ENCODE measurements at regions not wholly inside any gene's neighbourhood (a gene's known extent, or its start where the extent isn't known, plus 50 kb on each side); places are given as distances from the start of the nearest gene placed in this dataset.

DNA sequence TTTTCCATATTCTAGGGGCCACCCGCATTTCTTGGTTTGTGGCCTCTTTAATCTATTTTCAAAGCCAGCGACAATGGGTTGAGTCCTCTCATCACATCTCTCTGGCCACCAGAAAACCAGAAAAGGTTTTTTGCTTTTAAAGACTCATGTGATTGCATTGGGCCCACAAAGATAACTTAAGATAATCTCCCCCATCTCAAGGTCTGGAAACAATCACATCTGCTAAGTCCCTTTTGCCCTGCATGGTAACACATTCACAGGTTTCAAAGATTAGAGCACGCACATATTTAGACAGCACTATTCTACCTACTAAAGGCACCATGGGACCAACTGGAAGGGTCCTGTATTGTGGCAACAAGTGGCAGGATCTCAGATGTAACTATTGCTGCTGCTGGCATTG is 147.0 kb upstream of the MIR17HG start:
- Histone ChIP-seq H3K27ac (ENCODE audit: low read depth, low read length) (no peak overlapping the region), H3K9ac (ENCODE audit: low read length in 5 of 5) (no peak overlapping the region), H3K9me3 (ENCODE audit: control insufficient read depth in 5 of 5, low read length in 5 of 5) (no peaks in the 10 kb centered on the region), H3K4me1 (ENCODE audit: control insufficient read depth in 5 of 5, insufficient read depth in 5 of 5, low read length in 5 of 5) (no peaks in the 10 kb centered on the region), H3K4me3 (ENCODE audit: low read depth in 1 of 5, low read length in 5 of 5) (no peak overlapping the region), H3K36me3 (ENCODE audit: control insufficient read depth in 5 of 5, insufficient read depth in 5 of 5, low read length in 5 of 5) (no peaks in the 10 kb centered on the region), H3K27me3 (ENCODE audit: control insufficient read depth in 5 of 5, insufficient read depth in 4 of 5, low read length in 5 of 5) (peaks cover 0 to 6% (median 0%) of the 10 kb centered on the region in 5 donors)

DNA sequence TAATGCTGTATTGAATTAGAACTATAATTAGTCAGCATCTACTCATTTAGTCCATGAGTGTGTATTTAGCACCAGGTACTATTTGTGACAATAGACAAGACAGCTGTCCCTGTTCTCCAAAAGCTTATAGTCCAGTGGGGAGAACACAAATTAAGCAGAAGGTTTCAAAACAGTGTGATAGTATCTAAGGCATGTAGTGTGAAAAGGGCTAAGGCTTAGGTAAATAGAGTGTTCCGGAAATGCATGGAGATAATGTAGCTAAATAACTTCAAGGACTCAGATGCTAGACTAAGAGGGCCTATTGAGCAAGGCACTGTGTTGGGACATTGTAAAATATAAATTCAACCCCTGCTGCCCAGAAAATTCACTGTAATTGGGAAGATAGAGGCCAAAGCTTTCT is 144.1 kb upstream of the MIR17HG start:
- Histone ChIP-seq H3K9me3 (ENCODE audit: control insufficient read depth in 5 of 5, low read length in 5 of 5) (no peaks in the 10 kb centered on the region), H3K9ac (ENCODE audit: low read length in 5 of 5) (no peak overlapping the region), H3K36me3 (ENCODE audit: control insufficient read depth in 5 of 5, insufficient read depth in 5 of 5, low read length in 5 of 5) (no peaks in the 10 kb centered on the region), H3K4me3 (ENCODE audit: low read depth in 1 of 5, low read length in 5 of 5) (no peak overlapping the region), H3K4me1 (ENCODE audit: control insufficient read depth in 5 of 5, insufficient read depth in 5 of 5, low read length in 5 of 5) (no peaks in the 10 kb centered on the region), H3K27ac (ENCODE audit: low read depth, low read length) (no peak overlapping the region), H3K27me3 (ENCODE audit: control insufficient read depth in 5 of 5, insufficient read depth in 4 of 5, low read length in 5 of 5) (no peaks in the 10 kb centered on the region)

DNA sequence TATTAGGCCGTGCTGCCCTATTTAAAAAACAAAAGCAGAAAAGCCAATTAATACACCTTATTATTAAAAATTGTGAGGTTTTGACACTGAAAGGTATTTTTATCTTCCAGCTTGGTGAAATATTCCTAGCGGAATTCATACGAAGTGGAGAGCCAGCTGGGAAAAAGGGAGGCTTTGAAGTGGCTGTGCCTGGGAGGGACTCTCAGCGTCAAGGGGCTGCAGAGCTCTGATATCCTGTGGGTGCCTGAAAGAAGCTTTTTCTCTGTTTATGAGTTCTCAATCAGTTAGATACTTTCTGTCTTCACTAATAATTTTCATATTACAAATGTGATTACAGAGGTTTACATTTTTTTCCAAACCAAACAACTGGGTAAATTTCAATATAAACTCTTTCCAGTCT is 140.2 kb upstream of the MIR17HG start:
- H3K27me3 ChIP-seq (ENCODE audit: control insufficient read depth in 5 of 5, insufficient read depth in 4 of 5, low read length in 5 of 5): no peaks in the 10 kb centered on the region
- H3K4me1 ChIP-seq (ENCODE audit: control insufficient read depth in 5 of 5, insufficient read depth in 5 of 5, low read length in 5 of 5): no peaks in the 10 kb centered on the region
- H3K36me3 ChIP-seq (ENCODE audit: control insufficient read depth in 5 of 5, insufficient read depth in 5 of 5, low read length in 5 of 5): no peaks in the 10 kb centered on the region
- H3K27ac ChIP-seq (ENCODE audit: low read depth, low read length): no peak overlapping the region
- no peak overlapping the region for H3K4me3 ChIP-seq (ENCODE audit: low read depth in 1 of 5, low read length in 5 of 5)
- H3K9me3 ChIP-seq (ENCODE audit: control insufficient read depth in 5 of 5, low read length in 5 of 5): peaks cover 0 to 6% (median 0%) of the 10 kb centered on the region in 5 donors
- H3K9ac ChIP-seq (ENCODE audit: low read length in 5 of 5): no peak overlapping the region

DNA sequence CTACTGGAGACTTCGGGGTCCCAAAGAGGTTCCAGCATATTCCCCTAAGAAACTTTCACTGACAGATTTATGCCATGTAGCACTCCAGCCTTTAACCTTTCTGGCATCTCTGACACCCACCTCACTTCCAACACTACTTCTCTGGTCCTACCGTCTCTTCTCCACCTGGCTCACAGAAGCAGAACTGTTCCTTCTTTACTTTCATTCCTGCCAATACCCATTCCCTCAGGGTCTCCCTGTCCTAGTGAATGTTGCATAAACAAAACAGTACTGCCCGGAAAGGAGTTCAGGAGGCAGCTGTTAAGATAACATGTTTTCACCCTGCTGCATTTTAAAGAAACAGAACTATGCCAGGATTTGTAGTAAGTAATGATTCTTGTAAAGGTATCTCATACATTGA is 136.0 kb upstream of the MIR17HG start:
- Histone ChIP-seq H3K27me3 (ENCODE audit: control insufficient read depth in 5 of 5, insufficient read depth in 4 of 5, low read length in 5 of 5) (no peaks in the 10 kb centered on the region), H3K9me3 (ENCODE audit: control insufficient read depth in 5 of 5, low read length in 5 of 5) (peaks cover 0 to 6% (median 0%) of the 10 kb centered on the region in 5 donors), H3K36me3 (ENCODE audit: control insufficient read depth in 5 of 5, insufficient read depth in 5 of 5, low read length in 5 of 5) (no peaks in the 10 kb centered on the region), H3K4me3 (ENCODE audit: low read depth in 1 of 5, low read length in 5 of 5) (no peak overlapping the region), H3K4me1 (ENCODE audit: control insufficient read depth in 5 of 5, insufficient read depth in 5 of 5, low read length in 5 of 5) (peaks cover 0 to 2% (median 0%) of the 10 kb centered on the region in 5 donors), H3K9ac (ENCODE audit: low read length in 5 of 5) (no peak overlapping the region), H3K27ac (ENCODE audit: low read depth, low read length) (no peak overlapping the region)

DNA sequence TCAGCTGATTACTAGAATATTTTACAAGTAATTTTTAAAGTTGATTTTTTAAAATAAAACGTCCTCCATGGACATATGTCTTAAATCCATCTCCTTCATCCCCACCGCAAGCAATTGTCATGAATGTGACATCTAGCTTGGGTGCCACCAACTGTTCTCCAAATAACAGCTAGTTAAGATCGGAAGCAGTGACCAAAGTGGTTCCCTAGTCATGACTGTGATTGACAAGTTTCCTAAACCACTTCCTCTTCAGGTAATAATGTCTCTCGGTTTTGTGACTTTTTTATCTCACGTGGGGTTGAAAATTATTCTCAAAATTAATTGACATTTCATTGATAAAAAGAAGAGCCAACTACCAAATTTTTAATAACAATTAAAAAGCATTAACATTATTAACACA is 135.3 kb upstream of the MIR17HG start:
- Histone ChIP-seq H3K4me1 (ENCODE audit: control insufficient read depth in 5 of 5, insufficient read depth in 5 of 5, low read length in 5 of 5) (peaks cover 0 to 2% (median 0%) of the 10 kb centered on the region in 5 donors), H3K27me3 (ENCODE audit: control insufficient read depth in 5 of 5, insufficient read depth in 4 of 5, low read length in 5 of 5) (peaks cover 0 to under 1% (median 0%) of the 10 kb centered on the region in 5 donors), H3K36me3 (ENCODE audit: control insufficient read depth in 5 of 5, insufficient read depth in 5 of 5, low read length in 5 of 5) (no peaks in the 10 kb centered on the region), H3K9ac (ENCODE audit: low read length in 5 of 5) (no peak overlapping the region), H3K4me3 (ENCODE audit: low read depth in 1 of 5, low read length in 5 of 5) (no peak overlapping the region), H3K9me3 (ENCODE audit: control insufficient read depth in 5 of 5, low read length in 5 of 5) (peaks cover 0 to 6% (median 0%) of the 10 kb centered on the region in 5 donors), H3K27ac (ENCODE audit: low read depth, low read length) (no peak overlapping the region)

DNA sequence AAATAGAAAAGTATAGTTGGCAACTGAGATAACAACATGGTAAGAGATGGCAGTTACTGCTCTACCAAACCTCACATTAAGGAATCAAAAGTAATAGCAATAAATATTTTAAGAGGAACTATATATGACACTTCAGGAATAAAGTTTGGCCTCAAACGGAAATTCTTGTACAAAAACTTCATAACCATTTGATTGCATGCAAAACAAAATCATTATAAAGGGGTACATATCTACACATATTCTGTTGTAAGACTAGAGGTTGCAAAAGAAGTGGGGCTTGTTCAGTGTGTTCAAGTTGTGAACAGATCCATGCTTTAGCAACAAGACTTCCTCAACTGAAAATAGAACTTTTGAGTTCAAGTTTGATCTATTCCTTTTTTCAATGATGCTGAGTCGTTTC is 133.5 kb upstream of the MIR17HG start:
- H3K36me3 ChIP-seq (ENCODE audit: control insufficient read depth in 5 of 5, insufficient read depth in 5 of 5, low read length in 5 of 5): no peaks in the 10 kb centered on the region
- no peak overlapping the region for H3K27ac ChIP-seq (ENCODE audit: low read depth, low read length)
- peaks cover 0 to 6% (median 0%) of the 10 kb centered on the region in 5 donors for H3K9me3 ChIP-seq (ENCODE audit: control insufficient read depth in 5 of 5, low read length in 5 of 5)
- no peak overlapping the region for H3K9ac ChIP-seq (ENCODE audit: low read length in 5 of 5)
- H3K4me3 ChIP-seq (ENCODE audit: low read depth in 1 of 5, low read length in 5 of 5): no peak overlapping the region
- peaks cover 0 to 2% (median 0%) of the 10 kb centered on the region in 5 donors for H3K27me3 ChIP-seq (ENCODE audit: control insufficient read depth in 5 of 5, insufficient read depth in 4 of 5, low read length in 5 of 5)
- H3K4me1 ChIP-seq (ENCODE audit: control insufficient read depth in 5 of 5, insufficient read depth in 5 of 5, low read length in 5 of 5): peaks cover 0 to 3% (median 0%) of the 10 kb centered on the region in 5 donors

- Histone ChIP-seq H3K27me3 (ENCODE audit: control insufficient read depth in 5 of 5, insufficient read depth in 4 of 5, low read length in 5 of 5) (peaks cover 0 to 2% (median 0%) of the 10 kb centered on the region in 5 donors), H3K27ac (ENCODE audit: low read depth, low read length) (no peak overlapping the region), H3K9me3 (ENCODE audit: control insufficient read depth in 5 of 5, low read length in 5 of 5) (no peaks in the 10 kb centered on the region), H3K36me3 (ENCODE audit: control insufficient read depth in 5 of 5, insufficient read depth in 5 of 5, low read length in 5 of 5) (no peaks in the 10 kb centered on the region), H3K9ac (ENCODE audit: low read length in 5 of 5) (no peak overlapping the region), H3K4me3 (ENCODE audit: low read depth in 1 of 5, low read length in 5 of 5) (no peak overlapping the region), H3K4me1 (ENCODE audit: control insufficient read depth in 5 of 5, insufficient read depth in 5 of 5, low read length in 5 of 5) (peaks cover 0 to 3% (median 0%) of the 10 kb centered on the region in 5 donors)
These were observed 130.4 kb upstream of the MIR17HG start for GRCh38 chr13:91216928-91217700.

GRCh38 chr13:91219201-91219600 is 128.3 kb upstream of the MIR17HG start:
- Histone ChIP-seq H3K27ac (ENCODE audit: low read depth, low read length) (no peak overlapping the region), H3K27me3 (ENCODE audit: control insufficient read depth in 5 of 5, insufficient read depth in 4 of 5, low read length in 5 of 5) (peaks cover 0 to 2% (median 0%) of the 10 kb centered on the region in 5 donors), H3K4me3 (ENCODE audit: low read depth in 1 of 5, low read length in 5 of 5) (no peak overlapping the region), H3K4me1 (ENCODE audit: control insufficient read depth in 5 of 5, insufficient read depth in 5 of 5, low read length in 5 of 5) (peaks cover 0 to 3% (median 0%) of the 10 kb centered on the region in 5 donors), H3K9ac (ENCODE audit: low read length in 5 of 5) (no peak overlapping the region), H3K36me3 (ENCODE audit: control insufficient read depth in 5 of 5, insufficient read depth in 5 of 5, low read length in 5 of 5) (no peaks in the 10 kb centered on the region), H3K9me3 (ENCODE audit: control insufficient read depth in 5 of 5, low read length in 5 of 5) (no peaks in the 10 kb centered on the region)

DNA sequence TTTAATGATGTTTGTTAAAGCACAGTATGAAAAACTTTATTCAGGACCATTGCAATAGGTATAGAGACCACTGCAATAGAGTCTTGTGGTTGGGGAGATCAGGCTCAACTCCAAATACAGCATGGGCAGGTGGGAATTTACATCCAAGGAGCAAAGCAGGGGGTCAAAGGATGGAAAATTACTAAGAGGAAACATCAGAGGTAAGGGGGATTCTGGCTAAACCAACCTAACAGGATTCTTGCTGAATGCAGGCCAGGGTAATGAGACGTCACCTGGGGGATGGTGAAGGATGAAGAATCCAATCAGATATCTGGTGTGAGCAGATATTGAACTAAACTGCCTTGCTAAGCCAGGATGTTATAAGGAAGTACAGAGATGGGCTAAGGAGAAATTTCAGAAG is 126.6 kb upstream of the MIR17HG start:
- Histone ChIP-seq H3K9ac (ENCODE audit: low read length in 5 of 5) (no peak overlapping the region), H3K27me3 (ENCODE audit: control insufficient read depth in 5 of 5, insufficient read depth in 4 of 5, low read length in 5 of 5) (peaks cover 0 to 2% (median 0%) of the 10 kb centered on the region in 5 donors), H3K9me3 (ENCODE audit: control insufficient read depth in 5 of 5, low read length in 5 of 5) (no peaks in the 10 kb centered on the region), H3K36me3 (ENCODE audit: control insufficient read depth in 5 of 5, insufficient read depth in 5 of 5, low read length in 5 of 5) (no peaks in the 10 kb centered on the region), H3K4me1 (ENCODE audit: control insufficient read depth in 5 of 5, insufficient read depth in 5 of 5, low read length in 5 of 5) (peaks cover 0 to 3% (median 0%) of the 10 kb centered on the region in 5 donors), H3K4me3 (ENCODE audit: low read depth in 1 of 5, low read length in 5 of 5) (no peak overlapping the region), H3K27ac (ENCODE audit: low read depth, low read length) (no peak overlapping the region)

DNA sequence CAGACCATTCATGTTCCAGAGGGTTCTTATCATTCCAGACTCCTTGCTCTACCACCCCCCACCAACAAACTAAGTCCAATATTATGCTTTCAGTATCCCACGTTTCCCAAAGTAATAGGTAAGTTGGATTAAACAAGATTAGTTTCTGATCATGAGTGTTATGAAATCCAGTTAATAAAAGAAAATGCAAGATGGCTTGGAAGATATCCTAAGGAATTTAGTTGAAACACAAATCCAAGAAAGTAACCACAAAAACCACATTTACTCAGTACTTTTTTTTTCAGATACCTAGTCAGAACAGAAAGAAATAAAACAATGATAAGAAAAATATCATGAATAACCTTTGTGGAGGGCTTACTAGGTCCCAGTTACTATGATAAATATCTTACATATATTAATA is 119.4 kb upstream of the MIR17HG start:
- no peaks in the 10 kb centered on the region for H3K9me3 ChIP-seq (ENCODE audit: control insufficient read depth in 5 of 5, low read length in 5 of 5)
- no peak overlapping the region for H3K9ac ChIP-seq (ENCODE audit: low read length in 5 of 5)
- no peaks in the 10 kb centered on the region for H3K27me3 ChIP-seq (ENCODE audit: control insufficient read depth in 5 of 5, insufficient read depth in 4 of 5, low read length in 5 of 5)
- H3K4me1 ChIP-seq (ENCODE audit: control insufficient read depth in 5 of 5, insufficient read depth in 5 of 5, low read length in 5 of 5): no peaks in the 10 kb centered on the region
- H3K36me3 ChIP-seq (ENCODE audit: control insufficient read depth in 5 of 5, insufficient read depth in 5 of 5, low read length in 5 of 5): no peaks in the 10 kb centered on the region
- no peak overlapping the region for H3K4me3 ChIP-seq (ENCODE audit: low read depth in 1 of 5, low read length in 5 of 5)
- H3K27ac ChIP-seq (ENCODE audit: low read depth, low read length): no peak overlapping the region

All from subcutaneous abdominal adipose tissue (tissue), 5 donors.